IPS-15b (cell line): ENCODE measurements at regions not wholly inside any gene's neighbourhood (a gene's known extent, or its start where the extent isn't known, plus 50 kb on each side); places are given as distances from the start of the nearest gene placed in this dataset.
"Not testable (repeated sequence)": the region's sequence is repeated elsewhere in the genome, so short reads cannot be mapped to it uniquely, and the experiment has no call there.

ENCODE experiments used
- H3K27me3 ChIP-seq: one replicate; pipeline ENCODE4 v1.6.1; 2013; ENCODE audit warnings: low read length; ENCODE audit not compliant: control insufficient read depth, insufficient read depth
- H3K36me3 ChIP-seq: one replicate; pipeline ENCODE4 v1.6.1; 2013; ENCODE audit warnings: low read length; ENCODE audit not compliant: control insufficient read depth, insufficient read depth
- H3K4me1 ChIP-seq: one replicate; pipeline ENCODE4 v1.6.1; 2013; ENCODE audit warnings: mild to moderate bottlenecking, low read length; ENCODE audit not compliant: control insufficient read depth, insufficient read depth
- H3K4me3 ChIP-seq: one replicate; pipeline ENCODE4 v1.5.1; 2013; ENCODE audit warnings: low read depth, low read length
- H3K9ac ChIP-seq: one replicate; pipeline ENCODE4 v1.6.1; 2013; ENCODE audit warnings: low read depth, mild to moderate bottlenecking, low read length
- H3K9me3 ChIP-seq: one replicate; pipeline ENCODE4 v1.6.1; 2013; ENCODE audit warnings: mild to moderate bottlenecking, low read length; ENCODE audit not compliant: control insufficient read depth, insufficient read depth

DNA sequence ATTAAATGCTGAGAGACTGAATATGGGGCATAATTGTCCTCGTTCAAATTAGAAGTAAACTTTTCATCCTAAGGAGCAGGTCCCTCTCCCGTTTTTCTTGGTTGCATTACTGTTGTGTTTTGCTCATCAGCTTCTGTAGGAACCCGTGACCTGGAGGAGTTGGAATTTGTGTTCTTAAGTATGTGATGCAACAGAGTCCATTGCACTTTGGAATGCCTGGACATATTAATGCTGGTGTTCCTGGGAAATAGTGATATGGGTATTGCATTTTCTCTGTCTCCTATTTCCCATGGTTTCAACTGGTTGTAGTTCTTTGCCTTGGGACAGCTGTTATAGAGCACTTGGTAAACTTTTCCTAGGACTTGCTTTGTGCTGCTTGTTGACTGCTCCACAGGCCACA is 417.8 kb upstream of the LCORL start:
- no peaks in the 10 kb centered on the region for H3K9me3 ChIP-seq
- H3K9ac ChIP-seq = no peak overlapping the region
- no peaks in the 10 kb centered on the region for H3K36me3 ChIP-seq
- no peak overlapping the region for H3K4me3 ChIP-seq
- H3K27me3 ChIP-seq = no peaks in the 10 kb centered on the region
- no peaks in the 10 kb centered on the region for H3K4me1 ChIP-seq

DNA sequence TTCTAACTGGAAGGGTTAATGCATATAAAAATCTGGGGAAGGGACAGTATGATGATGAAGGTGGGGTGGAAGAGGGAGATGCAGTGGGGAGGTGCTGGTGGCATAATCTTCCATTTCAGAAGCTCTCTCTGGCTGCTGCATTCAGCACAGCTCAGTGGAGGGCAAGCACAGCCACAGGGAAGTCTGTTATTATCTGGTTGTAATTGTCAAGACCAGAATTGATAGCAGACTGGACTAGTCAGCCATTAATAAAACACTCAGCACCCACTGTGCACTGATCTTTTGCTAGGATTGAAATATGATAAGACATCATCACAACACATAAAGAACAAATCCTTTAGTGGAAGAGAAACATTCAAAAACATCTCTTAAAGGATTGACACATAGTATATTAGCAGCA is 414.2 kb upstream of the LCORL start:
- Histone ChIP-seq H3K36me3 (no peaks in the 10 kb centered on the region), H3K4me3 (no peak overlapping the region), H3K4me1 (no peaks in the 10 kb centered on the region), H3K9ac (no peak overlapping the region), H3K9me3 (no peaks in the 10 kb centered on the region), H3K27me3 (no peaks in the 10 kb centered on the region)

DNA sequence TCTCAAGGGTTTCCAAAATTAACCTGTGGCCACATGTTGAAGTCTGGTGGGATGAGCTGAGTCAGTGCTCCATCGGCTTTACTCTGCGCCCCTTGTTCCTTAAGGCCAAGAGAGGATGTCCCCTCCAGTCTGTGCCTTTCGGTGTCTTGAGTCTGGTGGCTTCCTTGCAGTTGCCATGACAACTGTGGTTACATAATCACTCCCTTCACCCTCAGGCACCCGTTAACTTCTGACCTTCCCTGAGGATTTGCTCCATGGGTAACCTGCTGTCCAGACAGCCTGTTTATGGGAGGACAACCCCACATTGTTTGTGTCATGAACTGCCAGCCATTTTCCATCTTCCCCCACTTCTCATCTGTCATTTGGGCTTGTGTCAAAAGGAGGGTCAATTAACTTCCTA is 401.1 kb upstream of the LCORL start:
- Histone ChIP-seq H3K9me3 (no peaks in the 10 kb centered on the region), H3K36me3 (no peaks in the 10 kb centered on the region), H3K9ac (no peak overlapping the region), H3K4me3 (no peak overlapping the region), H3K4me1 (no peaks in the 10 kb centered on the region), H3K27me3 (no peaks in the 10 kb centered on the region)

DNA sequence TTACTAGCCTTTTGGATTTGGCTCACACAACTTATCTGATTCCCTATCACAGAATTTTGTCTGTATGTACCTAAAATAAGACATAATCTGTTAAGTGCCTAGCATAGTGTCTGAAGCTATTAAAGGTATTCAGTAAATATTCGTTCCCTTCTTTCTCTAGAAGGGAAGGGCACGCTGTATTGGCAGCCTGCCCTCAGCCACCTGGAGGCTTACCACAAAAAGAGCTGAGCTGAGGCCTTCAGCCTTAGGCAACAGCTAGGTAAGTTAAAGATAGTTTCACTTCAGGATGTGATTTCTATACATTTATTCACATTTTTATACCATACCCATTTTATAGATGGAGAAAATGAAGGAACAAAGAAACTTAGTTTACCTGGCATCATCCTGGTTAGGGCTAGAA is 400.0 kb upstream of the LCORL start:
- no peaks in the 10 kb centered on the region for H3K27me3 ChIP-seq
- H3K9ac ChIP-seq = no peak overlapping the region
- H3K36me3 ChIP-seq = no peaks in the 10 kb centered on the region
- no peaks in the 10 kb centered on the region for H3K4me1 ChIP-seq
- no peak overlapping the region for H3K4me3 ChIP-seq
- H3K9me3 ChIP-seq = no peaks in the 10 kb centered on the region

DNA sequence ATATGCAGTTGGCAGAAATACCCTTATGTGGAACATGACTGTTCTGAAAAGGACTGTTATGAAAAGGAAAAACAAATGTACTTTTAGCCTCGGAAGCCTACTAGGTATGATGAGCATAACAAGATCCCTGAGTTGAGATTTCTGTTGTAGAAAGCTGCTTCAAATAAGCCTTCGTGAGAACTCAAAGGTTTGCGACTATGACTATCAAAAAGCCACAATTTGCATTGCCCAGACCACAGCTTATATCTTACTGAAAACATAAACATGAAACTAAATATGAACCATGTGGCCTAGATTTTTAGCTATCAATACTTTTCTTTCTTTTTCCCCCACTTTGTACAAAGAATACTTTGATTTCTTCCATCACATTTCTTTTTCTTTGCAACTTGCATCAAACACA is 398.2 kb upstream of the LCORL start:
- Histone ChIP-seq H3K9ac (no peak overlapping the region), H3K36me3 (no peaks in the 10 kb centered on the region), H3K4me1 (no peaks in the 10 kb centered on the region), H3K27me3 (no peaks in the 10 kb centered on the region), H3K9me3 (no peaks in the 10 kb centered on the region), H3K4me3 (no peak overlapping the region)

DNA sequence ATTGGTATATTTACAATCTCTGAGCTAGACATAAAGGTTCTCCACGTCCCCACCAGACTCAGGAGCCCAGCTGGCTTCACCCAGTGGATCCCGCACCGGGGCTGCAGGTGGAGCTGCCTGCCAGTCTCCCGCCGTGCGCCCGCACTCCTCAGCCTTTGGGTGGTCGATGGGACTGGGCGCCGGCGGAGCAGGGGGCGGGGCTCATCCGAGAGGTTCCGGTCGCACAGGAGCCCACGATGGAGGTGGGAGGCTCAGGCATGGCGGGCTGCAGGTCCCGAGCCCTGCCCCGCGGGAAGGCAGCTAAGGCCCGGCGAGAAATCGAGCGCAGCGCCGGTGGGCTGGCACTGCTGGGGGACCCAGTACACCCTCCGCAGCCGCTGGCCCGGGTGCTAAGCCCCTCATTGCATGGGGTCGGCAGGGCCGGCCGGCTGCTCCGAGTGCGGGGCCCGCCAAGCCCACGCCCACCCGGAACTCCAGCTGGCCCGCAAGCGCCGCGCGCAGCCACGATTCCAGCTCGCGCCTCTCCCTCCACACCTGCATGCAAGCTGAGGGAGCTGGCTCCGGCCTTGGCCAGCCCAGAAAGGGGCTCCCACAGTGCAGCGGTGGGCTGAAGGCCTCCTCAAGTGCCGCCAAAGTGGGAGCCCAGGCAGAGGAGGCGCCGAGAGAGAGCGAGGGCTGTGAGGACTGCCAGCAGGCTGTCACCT is 396.8 kb upstream of the LCORL start:
- H3K9me3 ChIP-seq, H3K27me3 ChIP-seq, H3K4me3 ChIP-seq, H3K4me1 ChIP-seq, H3K36me3 ChIP-seq, H3K9ac ChIP-seq: not testable (repeated sequence)

DNA sequence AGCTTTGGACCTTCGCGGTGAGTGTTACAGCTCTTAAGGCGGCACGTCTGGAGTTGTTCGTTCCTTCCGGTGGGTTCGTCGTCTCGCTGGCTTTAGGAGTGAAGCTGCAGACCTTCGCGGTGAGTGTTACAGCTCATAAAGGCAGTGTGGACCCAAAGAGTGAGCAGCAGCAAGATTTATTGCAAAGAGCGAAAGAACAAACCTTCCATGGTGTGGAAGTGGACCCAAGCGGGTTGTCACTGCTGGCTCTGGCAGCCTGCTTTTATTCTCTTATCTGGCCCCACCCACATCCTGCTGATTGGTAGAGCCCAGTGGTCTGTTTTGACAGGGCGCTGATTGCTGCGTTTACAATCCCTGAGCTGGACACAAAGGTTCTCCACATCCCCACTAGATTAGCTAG is 396.1 kb upstream of the LCORL start:
- not testable (repeated sequence) for H3K4me3 ChIP-seq, H3K27me3 ChIP-seq, H3K4me1 ChIP-seq, H3K9ac ChIP-seq, H3K9me3 ChIP-seq, H3K36me3 ChIP-seq

DNA sequence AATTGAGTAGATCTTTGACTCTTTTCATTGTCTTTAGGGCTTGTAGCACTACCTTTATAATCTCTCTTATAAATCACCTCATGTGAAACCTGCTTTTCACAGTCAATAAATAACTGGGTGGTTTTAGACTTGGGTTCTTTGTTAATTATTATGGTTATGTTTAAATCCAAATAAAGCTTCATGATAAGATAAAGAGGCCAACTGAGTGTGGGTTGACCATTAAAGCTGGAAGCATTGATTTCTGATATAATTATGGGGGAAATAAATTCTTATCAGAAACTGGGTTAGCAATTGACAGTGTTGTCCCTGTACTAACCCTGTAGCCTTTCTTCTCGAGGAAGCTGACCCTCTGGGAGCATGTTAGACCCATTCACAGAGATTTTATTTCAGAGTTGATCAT is 384.7 kb upstream of the LCORL start:
- H3K9me3 ChIP-seq = no peaks in the 10 kb centered on the region
- no peak overlapping the region for H3K9ac ChIP-seq
- H3K4me1 ChIP-seq = no peaks in the 10 kb centered on the region
- no peaks in the 10 kb centered on the region for H3K27me3 ChIP-seq
- H3K4me3 ChIP-seq = no peak overlapping the region
- no peaks in the 10 kb centered on the region for H3K36me3 ChIP-seq

DNA sequence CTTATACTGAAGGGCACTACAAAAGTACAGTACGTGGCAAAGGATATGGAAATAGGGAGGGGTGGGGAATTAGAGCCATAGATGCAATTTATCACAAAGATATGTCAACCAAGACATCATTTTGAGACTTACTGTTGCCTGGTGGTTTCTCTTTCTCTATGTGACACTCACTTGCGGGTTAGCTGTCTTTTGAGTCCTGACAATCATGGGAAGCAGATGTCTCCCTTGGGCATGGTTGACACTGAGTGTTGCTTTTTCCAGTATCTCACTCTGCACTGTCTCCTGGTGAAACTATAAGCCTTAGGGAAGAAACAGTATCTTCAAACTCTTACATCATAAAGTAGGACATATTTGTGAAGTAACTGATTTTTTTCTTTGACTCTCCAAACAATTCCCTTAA is 383.5 kb upstream of the LCORL start:
- Histone ChIP-seq H3K4me3 (no peak overlapping the region), H3K4me1 (no peaks in the 10 kb centered on the region), H3K9me3 (no peaks in the 10 kb centered on the region), H3K36me3 (no peaks in the 10 kb centered on the region), H3K27me3 (no peaks in the 10 kb centered on the region), H3K9ac (no peak overlapping the region)

DNA sequence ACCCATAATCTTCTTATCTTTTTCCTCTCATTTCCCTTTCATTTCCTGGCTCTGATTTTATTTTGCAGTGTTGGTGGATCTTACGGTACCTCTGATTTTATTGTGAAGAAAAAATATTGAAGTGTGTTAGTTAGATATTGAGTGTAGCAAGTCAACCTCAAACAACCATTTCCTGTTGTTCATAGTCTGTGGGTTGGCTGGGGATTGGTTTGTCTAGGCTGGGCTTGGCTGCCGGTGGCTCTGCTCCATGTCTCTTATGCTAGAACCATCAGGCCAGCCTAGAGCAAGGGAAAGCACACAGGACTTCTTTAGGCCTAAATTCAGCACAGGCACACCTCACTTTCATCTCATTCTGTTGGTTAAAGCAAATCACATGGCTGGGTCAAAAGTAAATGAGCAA is 383.1 kb upstream of the LCORL start:
- no peak overlapping the region for H3K9ac ChIP-seq
- H3K36me3 ChIP-seq = no peaks in the 10 kb centered on the region
- H3K9me3 ChIP-seq = no peaks in the 10 kb centered on the region
- H3K4me1 ChIP-seq = no peaks in the 10 kb centered on the region
- no peak overlapping the region for H3K4me3 ChIP-seq
- H3K27me3 ChIP-seq = no peaks in the 10 kb centered on the region

DNA sequence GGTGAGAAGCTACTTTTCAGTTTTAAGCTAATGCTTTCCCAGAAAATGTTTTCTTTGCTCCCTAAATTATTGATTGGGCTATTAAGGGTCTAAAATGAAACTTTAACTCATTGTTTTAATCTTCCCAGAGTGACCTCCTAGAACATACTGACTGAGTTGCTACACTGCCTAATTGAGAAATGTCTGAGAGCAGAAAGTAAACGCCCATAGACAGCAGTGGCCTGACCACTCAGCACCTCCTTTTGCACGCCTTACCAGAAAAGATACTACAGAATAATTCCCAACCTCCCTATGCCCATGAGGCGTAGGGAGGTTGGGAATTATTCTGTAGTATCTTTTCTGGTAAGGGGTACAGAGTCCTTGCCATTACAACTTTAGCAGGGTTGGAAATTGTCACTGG is 381.8 kb upstream of the LCORL start:
- no peak overlapping the region for H3K4me3 ChIP-seq
- no peaks in the 10 kb centered on the region for H3K9me3 ChIP-seq
- H3K27me3 ChIP-seq = no peaks in the 10 kb centered on the region
- no peaks in the 10 kb centered on the region for H3K36me3 ChIP-seq
- no peak overlapping the region for H3K9ac ChIP-seq
- no peaks in the 10 kb centered on the region for H3K4me1 ChIP-seq

DNA sequence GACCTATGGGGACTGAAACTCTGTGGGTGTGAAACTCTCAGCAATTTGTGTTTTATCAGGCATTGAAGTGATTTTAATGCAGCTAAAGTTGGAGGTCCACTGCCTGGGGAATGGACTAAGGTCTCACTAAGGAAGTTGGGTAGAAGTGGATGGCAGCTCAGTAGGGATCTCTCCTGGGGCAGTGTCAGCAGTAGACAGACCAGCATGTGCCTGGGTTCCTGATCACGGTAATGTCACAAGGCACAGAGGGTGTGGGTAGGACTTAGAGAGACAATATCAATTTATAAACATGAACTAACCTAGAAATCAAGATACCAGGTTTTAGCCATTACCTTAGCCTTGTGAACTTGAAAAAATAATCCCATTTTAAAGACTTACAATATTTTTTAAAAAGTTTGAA is 380.3 kb upstream of the LCORL start:
- no peak overlapping the region for H3K4me3 ChIP-seq
- H3K9ac ChIP-seq = no peak overlapping the region
- no peaks in the 10 kb centered on the region for H3K36me3 ChIP-seq
- H3K27me3 ChIP-seq = no peaks in the 10 kb centered on the region
- no peaks in the 10 kb centered on the region for H3K9me3 ChIP-seq
- H3K4me1 ChIP-seq = peaks cover 3% of the 10 kb centered on the region
